Panc1 (cell line): ENCODE measurements at regions not wholly inside any gene's neighbourhood (a gene's known extent, or its start where the extent isn't known, plus 50 kb on each side); places are given as distances from the start of the nearest gene placed in this dataset.
A peak's percentile ranks its signal among the peaks of the same experiment; 100 is the strongest.

Source experiments
- ATAC-seq: fragments of 200-7000 bp; cut with Tn5 transposase; 2 replicates; pipeline ENCODE4 v1.9.1; 2020; ENCODE audit warnings: mild to moderate bottlenecking, moderate library complexity
- BruUV-seq: library from RNA; stranded (reverse); fragments of 400-500 nt; replicated peaks from 2 replicates; lab custom pipeline; 2021; lab: Mats Ljungman, UMichigan
- CTCF ChIA-PET: fragments of 300-600 bp; sonication (Branson Sonifier 250); formaldehyde crosslinking; loops from one replicate; lab custom pipeline; 2022; ENCODE audit warnings: antibody characterized with exemption; lab: Charles Lee
- POLR2A ChIA-PET: fragments of 300-600 bp; sonication (Branson Sonifier 250); formaldehyde crosslinking; loops from one replicate; lab custom pipeline; 2022; ENCODE audit warnings: antibody characterized with exemption; lab: Charles Lee
- DNase-seq: peaks from one replicate; pipeline ENCODE4 v3.0.0-alpha.2; 2010; ENCODE audit warnings: low read depth, low spot score
- H3K27ac ChIP-seq: 2 replicates; pipeline ENCODE4 v1.5.1; 2011; ENCODE audit warnings: mild to moderate bottlenecking, low read length, inconsistent platforms
- H3K27me3 ChIP-seq: fragments of 200-500 bp; sonication (Bioruptor generic); 2 replicates; pipeline ENCODE4 v1.6.0; 2014; ENCODE audit warnings: low read length, inconsistent platforms; ENCODE audit not compliant: control insufficient read depth, insufficient read depth
- H3K36me3 ChIP-seq: fragments of 200-500 bp; sonication (Bioruptor generic); 2 replicates; pipeline ENCODE4 v1.5.1; 2014; ENCODE audit warnings: inconsistent platforms, mild to moderate bottlenecking, low read length, moderate library complexity; ENCODE audit not compliant: control insufficient read depth, insufficient read depth
- H3K4me1 ChIP-seq: 2 replicates; pipeline ENCODE4 v1.5.1; 2011; ENCODE audit warnings: inconsistent platforms, mild to moderate bottlenecking, low read length, moderate library complexity; ENCODE audit not compliant: control insufficient read depth, insufficient read depth
- H3K4me3 ChIP-seq, 2 experiments: 2 replicates each; pipeline ENCODE4 v1.5.1; 2011 to 2012; ENCODE audit warnings: low read depth in 2 of 2, low read length in 2 of 2, mild to moderate bottlenecking in 2 of 2, inconsistent platforms in 1 of 2, moderate library complexity in 1 of 2
- H3K9me3 ChIP-seq: fragments of 200-500 bp; sonication (Bioruptor generic); 2 replicates; pipeline ENCODE4 v1.5.1; 2014; ENCODE audit warnings: low read depth, mild to moderate bottlenecking, inconsistent platforms, low read length, moderate library complexity; ENCODE audit not compliant: control insufficient read depth, insufficient read depth
- CTCF ChIP-seq: fragments of 450-650 bp; IDR thresholded peaks from 2 replicates; pipeline ENCODE4 v1.5.1; 2017; ENCODE audit warnings: mild to moderate bottlenecking
- POLR2AphosphoS5 ChIP-seq: IDR thresholded peaks from 2 replicates; pipeline ENCODE4 v1.6.1; 2012; ENCODE audit warnings: mild to moderate bottlenecking, low read depth, low read length, moderate library complexity
- SIN3A ChIP-seq: IDR thresholded peaks from 2 replicates; pipeline ENCODE4 v1.6.1; 2012; ENCODE audit warnings: low read depth, mild to moderate bottlenecking, low read length, moderate library complexity, borderline replicate concordance; ENCODE audit not compliant: insufficient read depth
- TCF7L2 ChIP-seq: IDR thresholded peaks from 2 replicates; pipeline ENCODE4 v1.6.1; 2011; ENCODE audit warnings: mild to moderate bottlenecking, low read depth, low read length, inconsistent platforms
- in situ Hi-C: cut with HindIII; loops from 2 replicates; pipeline ENCODE4 v1.10.0; 2016; ENCODE audit warnings: low sequenced_read_pairs, low pct_unique_long_range_greater_than_20kb
- intact Hi-C: fragments of 100-400 bp; cut with micrococcal nuclease; formaldehyde crosslinking; loops from one replicate; pipeline ENCODE4 v1.10.0; 2022; ENCODE audit not compliant: unreplicated experiment
- TF ChIP-seq, protein P1 (sequence below), 2 experiments: IDR thresholded peaks; 2 replicates each; pipeline ENCODE4 v1.6.1; 2011 to 2012; ENCODE audit warnings: low read depth in 2 of 2, control low read depth in 1 of 2, low read length in 1 of 2, mild to moderate bottlenecking in 1 of 2, moderate library complexity in 1 of 2; ENCODE audit not compliant: insufficient read depth in 1 of 2

DNA sequence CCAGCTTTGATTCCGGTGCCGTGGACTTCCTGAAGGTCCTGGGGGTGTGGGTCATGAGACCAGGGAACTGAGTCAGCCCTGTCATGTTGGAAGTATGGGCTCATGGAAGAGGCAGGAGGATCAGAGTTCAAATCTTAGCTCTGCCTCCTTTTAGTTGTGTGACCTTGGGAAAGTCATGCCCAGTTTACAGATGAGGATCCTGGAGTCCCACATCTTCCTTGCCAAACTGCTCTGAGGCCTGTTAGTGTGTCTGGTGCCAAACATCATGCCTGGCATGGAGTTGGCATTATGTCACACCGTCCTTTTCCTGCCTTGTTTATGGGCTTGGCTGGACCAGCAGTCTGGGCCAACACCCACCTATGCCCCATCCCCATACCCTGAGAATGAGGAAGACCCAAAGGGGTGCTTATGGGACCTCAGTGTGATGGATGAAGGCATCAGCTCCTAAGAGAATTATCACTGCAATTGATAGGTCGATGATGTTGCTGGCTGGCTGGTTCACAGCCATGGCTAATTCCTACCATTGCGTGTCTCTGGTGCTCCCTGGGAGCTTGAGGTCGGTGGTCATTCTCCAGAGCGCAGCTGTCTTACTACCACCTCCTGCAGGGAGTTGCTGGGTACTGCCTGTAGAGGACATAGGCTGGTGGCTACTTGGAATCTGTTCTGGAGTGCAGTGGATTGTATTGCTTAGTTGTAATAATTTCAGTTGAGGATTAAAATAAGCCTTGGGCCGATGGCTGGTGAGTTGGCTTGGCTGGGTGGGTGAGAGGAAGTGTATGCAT is 140.5 kb upstream of the PITX1 start:
- in situ Hi-C loops (no loop called here), intact Hi-C loops (no loop called here)
- no peak for DNase-seq
- Histone ChIP-seq H3K9me3 (no peaks in the 10 kb centered on the region), H3K4me1 (no peaks in the 10 kb centered on the region; the same call in 1 of the 2 replicates), H3K27ac (no peak overlapping the region), H3K36me3 (no peaks in the 10 kb centered on the region), H3K27me3 (peaks cover 8% of the 10 kb centered on the region; the same call in 1 of the 2 replicates), H3K4me3 (no peak overlapping the region)
- POLR2A ChIA-PET, result no interaction called here
- BruUV-seq, result no TSS peak
- peak; percentile 29; the same call in 1 of the 2 replicates for ATAC-seq
- TF ChIP-seq TCF7L2 (no peak), SIN3A (no peak), CTCF (no peak), POLR2AphosphoS5 (no peak)
- TF ChIP-seq, protein P1, sequence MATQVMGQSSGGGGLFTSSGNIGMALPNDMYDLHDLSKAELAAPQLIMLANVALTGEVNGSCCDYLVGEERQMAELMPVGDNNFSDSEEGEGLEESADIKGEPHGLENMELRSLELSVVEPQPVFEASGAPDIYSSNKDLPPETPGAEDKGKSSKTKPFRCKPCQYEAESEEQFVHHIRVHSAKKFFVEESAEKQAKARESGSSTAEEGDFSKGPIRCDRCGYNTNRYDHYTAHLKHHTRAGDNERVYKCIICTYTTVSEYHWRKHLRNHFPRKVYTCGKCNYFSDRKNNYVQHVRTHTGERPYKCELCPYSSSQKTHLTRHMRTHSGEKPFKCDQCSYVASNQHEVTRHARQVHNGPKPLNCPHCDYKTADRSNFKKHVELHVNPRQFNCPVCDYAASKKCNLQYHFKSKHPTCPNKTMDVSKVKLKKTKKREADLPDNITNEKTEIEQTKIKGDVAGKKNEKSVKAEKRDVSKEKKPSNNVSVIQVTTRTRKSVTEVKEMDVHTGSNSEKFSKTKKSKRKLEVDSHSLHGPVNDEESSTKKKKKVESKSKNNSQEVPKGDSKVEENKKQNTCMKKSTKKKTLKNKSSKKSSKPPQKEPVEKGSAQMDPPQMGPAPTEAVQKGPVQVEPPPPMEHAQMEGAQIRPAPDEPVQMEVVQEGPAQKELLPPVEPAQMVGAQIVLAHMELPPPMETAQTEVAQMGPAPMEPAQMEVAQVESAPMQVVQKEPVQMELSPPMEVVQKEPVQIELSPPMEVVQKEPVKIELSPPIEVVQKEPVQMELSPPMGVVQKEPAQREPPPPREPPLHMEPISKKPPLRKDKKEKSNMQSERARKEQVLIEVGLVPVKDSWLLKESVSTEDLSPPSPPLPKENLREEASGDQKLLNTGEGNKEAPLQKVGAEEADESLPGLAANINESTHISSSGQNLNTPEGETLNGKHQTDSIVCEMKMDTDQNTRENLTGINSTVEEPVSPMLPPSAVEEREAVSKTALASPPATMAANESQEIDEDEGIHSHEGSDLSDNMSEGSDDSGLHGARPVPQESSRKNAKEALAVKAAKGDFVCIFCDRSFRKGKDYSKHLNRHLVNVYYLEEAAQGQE (IDR thresholded peaks at IDR 0.05; ENCODE audit: insufficient read depth in 1 of 2, low read depth in 2 of 2, low read length in 1 of 2), result no peak
- CTCF ChIA-PET, result no interaction called here

GRCh38 chr5:135173662-135174290 is 139.7 kb upstream of the PITX1 start:
- H3K36me3 ChIP-seq, result no peaks in the 10 kb centered on the region
- TF ChIP-seq POLR2AphosphoS5 (no peak), TCF7L2 (no peak), SIN3A (no peak)
- TF ChIP-seq, protein P1 (IDR thresholded peaks at IDR 0.05; ENCODE audit: insufficient read depth in 1 of 2, low read depth in 2 of 2, low read length in 1 of 2), result no peak
- intact Hi-C loops, result no loop called here
- H3K27ac ChIP-seq, result no peak overlapping the region
- H3K27me3 ChIP-seq, result peaks cover 12% of the 10 kb centered on the region; the same call in 1 of the 2 replicates
- in situ Hi-C loops, result no loop called here
- H3K4me3 ChIP-seq, result no peak overlapping the region
- ATAC-seq (no peak), DNase-seq (no peak)
- ChIA-PET POLR2A (no interaction called here), CTCF (no interaction called here)
- H3K4me1 ChIP-seq, result no peaks in the 10 kb centered on the region
- no peaks in the 10 kb centered on the region for H3K9me3 ChIP-seq
- BruUV-seq, result no TSS peak
